CD4-positive, alpha-beta T cell (primary cell): ENCODE measurements at regions not wholly inside any gene's neighbourhood (a gene's known extent, or its start where the extent isn't known, plus 50 kb on each side); places are given as distances from the start of the nearest gene placed in this dataset.

Experiments used
- ATAC-seq: fragments of 200-7000 bp; cut with Tn5 transposase; one replicate; pipeline ENCODE4 v1.10.0; 2022; ENCODE audit warnings: mild to moderate bottlenecking; ENCODE audit not compliant: poor library complexity
- CTCF ChIA-PET: fragments of 350-600 bp; sonication (Branson Sonifier 250); formaldehyde crosslinking; loops from one replicate; lab custom pipeline; 2021; ENCODE audit warnings: antibody characterized with exemption, inconsistent platforms; lab: Charles Lee
- POLR2A ChIA-PET: fragments of 350-600 bp; sonication (Branson Sonifier 250); formaldehyde crosslinking; loops from one replicate; lab custom pipeline; 2021; ENCODE audit warnings: antibody characterized with exemption, inconsistent platforms; lab: Charles Lee
- DNase-seq, 14 experiments: peaks; one replicate each; pipeline ENCODE4 v3.0.0-alpha.2; 2013 to 2020; ENCODE audit warnings: mixed read lengths in 2 of 14
- H3K27ac ChIP-seq, 2 donors: one replicate each; pipeline versions ENCODE4 v1.5.1 to v1.7.0; 2013; ENCODE audit warnings: low read length in 2 of 2, low read depth in 1 of 2, mild to moderate bottlenecking in 1 of 2
- H3K27me3 ChIP-seq, 2 experiments: 1 replicate in 1 of 2; 2 replicates in 1 of 2; pipeline versions ENCODE4 v1.6.1 to v1.7.0; 2013; ENCODE audit warnings: low read length in 2 of 2, control low read depth in 1 of 2, mild to moderate bottlenecking in 1 of 2, moderate library complexity in 1 of 2; ENCODE audit not compliant: insufficient read depth in 2 of 2, control insufficient read depth in 1 of 2
- H3K36me3 ChIP-seq: one replicate; pipeline ENCODE4 v1.6.1; 2013; ENCODE audit warnings: low read length, control low read depth; ENCODE audit not compliant: insufficient read depth
- H3K4me1 ChIP-seq: one replicate; pipeline ENCODE4 v1.6.1; 2013; ENCODE audit warnings: low read length, control low read depth; ENCODE audit not compliant: insufficient read depth
- H3K4me3 ChIP-seq: one replicate; pipeline ENCODE4 v1.5.1; 2013; ENCODE audit warnings: mild to moderate bottlenecking, low read length, moderate library complexity
- H3K9me3 ChIP-seq, 2 experiments: 1 replicate in 1 of 2; 2 replicates in 1 of 2; pipeline versions ENCODE4 v1.6.1 to v1.7.0; 2013; ENCODE audit warnings: low read length in 2 of 2, mild to moderate bottlenecking in 2 of 2, control low read depth in 1 of 2, moderate library complexity in 1 of 2; ENCODE audit not compliant: control insufficient read depth in 1 of 2, insufficient read depth in 1 of 2
- H3K27ac Mint-ChIP-seq: one replicate; pipeline ENCODE4 v1.8.0; 2020; ENCODE audit warnings: mixed read lengths
- H3K27me3 Mint-ChIP-seq: one replicate; pipeline ENCODE4 v1.8.0; 2021; ENCODE audit warnings: mixed read lengths
- H3K36me3 Mint-ChIP-seq: one replicate; pipeline ENCODE4 v1.8.0; 2021; ENCODE audit warnings: low read depth, mixed read lengths
- H3K4me1 Mint-ChIP-seq: one replicate; pipeline ENCODE4 v1.8.0; 2021; ENCODE audit warnings: low read depth, mixed read lengths
- H3K4me3 Mint-ChIP-seq: one replicate; pipeline ENCODE4 v1.8.0; 2020; ENCODE audit warnings: mild to moderate bottlenecking, mixed read lengths
- H3K9me3 Mint-ChIP-seq: one replicate; pipeline ENCODE4 v1.8.0; 2020; ENCODE audit warnings: mixed read lengths
- CTCF ChIP-seq: fragments of 200-600 bp; IDR thresholded peaks from one replicate; pipeline ENCODE4 v1.8.0; 2022; ENCODE audit warnings: antibody characterized with exemption, mild to moderate bottlenecking
- intact Hi-C, 2 experiments: fragments of 100-400 bp; cut with DNase I in 1 of 2; cut with micrococcal nuclease in 1 of 2; formaldehyde crosslinking; loops; one replicate each; pipeline versions ENCODE4 v1.15.1 to v1.9.0; 2023 to 2025; cut with DNase I, micrococcal nuclease

- intact Hi-C loops: no loop called here
- POLR2A ChIA-PET: no interaction called here
- TF ChIP-seq CTCF: no peak
Observed at GRCh38 chr2:66852953-66853352, 418.0 kb downstream of the MEIS1 start.

GRCh38 chr2:66853585-66853984 is 418.7 kb downstream of the MEIS1 start:
- no peak overlapping the region for H3K27ac ChIP-seq
- peaks cover 0 to 10% of the 10 kb centered on the region in 2 experiments for H3K9me3 ChIP-seq
- no peak overlapping the region for H3K27ac Mint-ChIP-seq
- ChIA-PET CTCF (no interaction called here), POLR2A (no interaction called here)
- no peaks in the 10 kb centered on the region for H3K36me3 ChIP-seq
- H3K4me1 ChIP-seq: no peaks in the 10 kb centered on the region
- H3K4me1 Mint-ChIP-seq: no peaks in the 10 kb centered on the region
- H3K36me3 Mint-ChIP-seq: no peaks in the 10 kb centered on the region
- H3K4me3 ChIP-seq: no peak overlapping the region
- ATAC-seq (no peak), DNase-seq (no peak)
- no peaks in the 10 kb centered on the region for H3K27me3 Mint-ChIP-seq
- H3K4me3 Mint-ChIP-seq: no peak overlapping the region
- no peaks in the 10 kb centered on the region for H3K27me3 ChIP-seq
- intact Hi-C loops: no loop called here
- TF ChIP-seq CTCF: no peak
- H3K9me3 Mint-ChIP-seq: peaks cover 5% of the 10 kb centered on the region

More at GRCh38 chr2:66852953-66853352, 418.0 kb downstream of the MEIS1 start:
- Mint-ChIP-seq H3K36me3 (no peaks in the 10 kb centered on the region), H3K27ac (no peak overlapping the region), H3K27me3 (no peaks in the 10 kb centered on the region), H3K4me3 (no peak overlapping the region), H3K9me3 (peaks cover 5% of the 10 kb centered on the region), H3K4me1 (no peaks in the 10 kb centered on the region)
- no peaks in the 10 kb centered on the region for H3K27me3 ChIP-seq
- no peak for DNase-seq
- peaks cover 0 to 10% of the 10 kb centered on the region in 2 experiments for H3K9me3 ChIP-seq
- CTCF ChIA-PET: no interaction called here
- no peak for ATAC-seq
- H3K4me1 ChIP-seq: no peaks in the 10 kb centered on the region
- no peak overlapping the region for H3K4me3 ChIP-seq
- no peak overlapping the region for H3K27ac ChIP-seq
- H3K36me3 ChIP-seq: no peaks in the 10 kb centered on the region

GRCh38 chr2:66854298-66854697 is 419.4 kb downstream of the MEIS1 start:
- intact Hi-C loops: no loop called here
- Histone ChIP-seq H3K4me1 (no peaks in the 10 kb centered on the region), H3K27ac (no peak overlapping the region), H3K4me3 (no peak overlapping the region), H3K27me3 (no peaks in the 10 kb centered on the region), H3K9me3 (peaks cover 0 to 6% of the 10 kb centered on the region in 2 experiments), H3K36me3 (no peaks in the 10 kb centered on the region)
- Mint-ChIP-seq H3K36me3 (no peaks in the 10 kb centered on the region), H3K9me3 (peaks cover 5% of the 10 kb centered on the region), H3K27ac (no peak overlapping the region), H3K4me3 (no peak overlapping the region), H3K27me3 (no peaks in the 10 kb centered on the region), H3K4me1 (no peaks in the 10 kb centered on the region)
- POLR2A ChIA-PET: no interaction called here
- no peak for TF ChIP-seq CTCF
- no peak for DNase-seq
- ATAC-seq: no peak
- CTCF ChIA-PET: no interaction called here
